Muscle of leg (tissue), 3 donors: ENCODE measurements at regions not wholly inside any gene's neighbourhood (a gene's known extent, or its start where the extent isn't known, plus 50 kb on each side); places are given as distances from the start of the nearest gene placed in this dataset.

Experiments
- DNase-seq: peaks from one replicate; pipeline ENCODE4 v3.0.0; 2013
- H3K27ac ChIP-seq: one replicate; pipeline ENCODE4 v1.5.1; 2013; ENCODE audit warnings: mild to moderate bottlenecking, low read length, control low read depth
- H3K27me3 ChIP-seq: one replicate; pipeline ENCODE4 v1.6.1; 2013; ENCODE audit warnings: low read length; ENCODE audit not compliant: control insufficient read depth, insufficient read depth
- H3K36me3 ChIP-seq: one replicate; pipeline ENCODE4 v1.6.1; 2013; ENCODE audit warnings: low read length; ENCODE audit not compliant: control insufficient read depth, insufficient read depth
- H3K4me1 ChIP-seq: one replicate; pipeline ENCODE4 v1.6.1; 2013; ENCODE audit warnings: low read length; ENCODE audit not compliant: control insufficient read depth, insufficient read depth
- H3K4me3 ChIP-seq: one replicate; pipeline ENCODE4 v1.5.1; 2013; ENCODE audit warnings: low read length, control low read depth
- H3K9me3 ChIP-seq: replicated peaks from 2 replicates; pipeline ENCODE4 v1.6.1; 2013; ENCODE audit warnings: low read depth, low read length; ENCODE audit not compliant: control insufficient read depth
- WGBS: methylation state at CpG from one replicate; pipeline ENCODE4 v1.1.5; 2013; ENCODE audit warnings: missing lambda C conversion rate; ENCODE audit not compliant: insufficient coverage; 5-methylcytosine and 5-hydroxymethylcytosine counted together

DNA sequence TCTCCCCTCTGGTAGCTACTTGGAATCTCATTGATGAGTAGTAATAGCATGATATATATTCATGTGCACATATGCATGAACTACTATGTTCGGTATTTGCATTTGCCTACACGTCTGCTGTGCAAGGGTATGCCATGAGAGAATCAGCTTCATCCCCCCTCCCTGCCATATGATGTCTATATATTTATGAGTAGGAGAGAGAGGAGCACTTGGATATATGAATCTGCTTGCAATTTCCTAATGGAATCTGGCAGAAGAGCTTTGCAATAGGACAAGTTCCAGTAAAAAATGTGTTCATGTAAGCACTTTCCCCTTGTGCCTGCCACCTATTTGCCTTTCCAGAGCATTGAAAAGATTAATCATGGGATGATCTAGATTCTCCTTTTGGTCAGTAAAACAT, 76.2 kb upstream of the BACH2 start:
- H3K27ac ChIP-seq = no peak overlapping the region
- no CpG with 5 or more reads among the region's 2 CpGs for WGBS
- no peaks in the 10 kb centered on the region for H3K27me3 ChIP-seq
- H3K4me3 ChIP-seq = no peak overlapping the region
- H3K9me3 ChIP-seq = no peaks in the 10 kb centered on the region
- H3K36me3 ChIP-seq = no peaks in the 10 kb centered on the region
- H3K4me1 ChIP-seq = peaks cover 11% of the 10 kb centered on the region
- peak; percentile 59 for DNase-seq

DNA sequence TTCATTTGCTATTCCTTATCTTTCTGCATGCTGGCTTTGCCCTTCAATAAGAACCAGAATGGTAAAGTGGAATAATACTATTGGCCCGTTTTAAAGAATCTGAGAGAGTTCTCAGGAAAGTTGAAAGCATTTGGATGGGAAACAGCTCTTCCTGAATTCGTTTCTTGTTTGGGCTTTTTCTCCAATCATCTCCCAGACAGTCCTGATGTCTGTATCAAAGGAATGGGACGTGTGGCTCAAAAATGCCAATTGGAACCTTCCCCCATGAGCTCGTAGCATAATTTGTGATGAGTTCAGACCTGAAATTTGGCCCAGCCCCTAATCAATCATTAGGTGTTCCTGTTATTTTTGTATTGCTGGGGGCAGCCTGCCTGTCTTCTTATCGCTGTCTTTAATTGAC, 75.8 kb upstream of the BACH2 start:
- no peaks in the 10 kb centered on the region for H3K27me3 ChIP-seq
- no peak for DNase-seq
- H3K4me3 ChIP-seq = no peak overlapping the region
- H3K27ac ChIP-seq = no peak overlapping the region
- no peaks in the 10 kb centered on the region for H3K36me3 ChIP-seq
- peaks cover 11% of the 10 kb centered on the region for H3K4me1 ChIP-seq
- no CpG with 5 or more reads among the region's 5 CpGs for WGBS
- no peaks in the 10 kb centered on the region for H3K9me3 ChIP-seq

- peaks cover 4% of the 10 kb centered on the region for H3K4me1 ChIP-seq
- DNase-seq = no peak
- H3K9me3 ChIP-seq = no peaks in the 10 kb centered on the region
- no peak overlapping the region for H3K27ac ChIP-seq
- no peak overlapping the region for H3K4me3 ChIP-seq
- no CpG with 5 or more reads among the region's 1 CpG for WGBS
- H3K27me3 ChIP-seq = no peaks in the 10 kb centered on the region
- no peaks in the 10 kb centered on the region for H3K36me3 ChIP-seq
Observed at GRCh38 chr6:90370493-90370959, 73.9 kb upstream of the BACH2 start.

DNA sequence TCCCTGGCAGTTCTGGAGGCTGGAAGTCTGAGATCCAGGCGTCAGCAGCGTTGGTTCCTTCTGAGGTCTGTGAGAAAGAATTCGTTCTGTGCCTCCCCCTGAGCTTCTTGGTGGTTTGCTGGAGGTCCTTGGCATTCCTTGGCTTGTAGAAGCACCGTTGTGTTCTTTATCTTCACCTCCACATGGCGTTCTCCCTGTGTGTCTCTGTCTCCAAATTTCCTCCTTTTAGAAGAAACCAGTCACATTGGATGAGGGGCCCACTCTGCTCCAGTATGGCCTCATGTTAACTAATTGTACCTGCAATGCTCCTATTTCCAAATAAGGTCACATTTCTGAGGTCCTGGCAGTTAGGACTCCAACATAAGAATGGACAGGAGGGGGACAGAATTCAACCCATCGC, 73.0 kb upstream of the BACH2 start:
- Histone ChIP-seq H3K4me3 (no peak overlapping the region), H3K9me3 (no peaks in the 10 kb centered on the region), H3K4me1 (peaks cover 4% of the 10 kb centered on the region), H3K27me3 (no peaks in the 10 kb centered on the region), H3K36me3 (no peaks in the 10 kb centered on the region), H3K27ac (peak overlapping the region; percentile 84)
- 67% methylated on average over 1 of the region's 6 CpGs for WGBS
- no peak for DNase-seq

- peaks cover 4% of the 10 kb centered on the region for H3K4me1 ChIP-seq
- H3K27ac ChIP-seq = peak overlapping the region; percentile 84
- no peaks in the 10 kb centered on the region for H3K36me3 ChIP-seq
- 11% methylated on average over 3 of the region's 9 CpGs for WGBS
- no peaks in the 10 kb centered on the region for H3K9me3 ChIP-seq
- no peaks in the 10 kb centered on the region for H3K27me3 ChIP-seq
- H3K4me3 ChIP-seq = no peak overlapping the region
- peak; percentile 98 for DNase-seq
Observed at GRCh38 chr6:90369024-90369519, 72.4 kb upstream of the BACH2 start.

DNA sequence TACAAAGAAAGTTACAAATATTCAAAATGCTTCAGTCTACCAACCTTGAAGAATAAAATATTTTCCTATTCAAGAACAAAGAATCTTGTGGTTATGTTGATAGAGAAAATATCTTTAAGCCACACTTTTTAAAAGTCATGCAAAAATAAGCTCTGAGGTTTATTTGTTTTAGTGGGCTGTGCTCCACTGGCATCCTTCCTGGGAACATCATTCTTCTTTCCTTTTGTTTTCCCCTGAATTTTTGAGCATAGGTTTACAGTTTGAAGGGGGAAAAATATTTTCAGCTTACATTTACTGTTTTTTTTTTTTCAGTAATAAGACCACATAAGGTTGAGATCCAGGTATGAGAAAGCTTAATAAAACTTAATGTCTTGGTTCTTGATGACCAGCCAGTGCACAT, 72.0 kb upstream of the BACH2 start:
- Histone ChIP-seq H3K9me3 (no peaks in the 10 kb centered on the region), H3K4me1 (peaks cover 4% of the 10 kb centered on the region), H3K27me3 (no peaks in the 10 kb centered on the region), H3K36me3 (no peaks in the 10 kb centered on the region), H3K4me3 (no peak overlapping the region), H3K27ac (peak overlapping the region; percentile 84)
- peak; percentile 72 for DNase-seq

- H3K4me1 ChIP-seq = peaks cover 4% of the 10 kb centered on the region
- H3K27ac ChIP-seq = no peak overlapping the region
- no peak for DNase-seq
- no peaks in the 10 kb centered on the region for H3K36me3 ChIP-seq
- H3K4me3 ChIP-seq = no peak overlapping the region
- no peaks in the 10 kb centered on the region for H3K9me3 ChIP-seq
- no peaks in the 10 kb centered on the region for H3K27me3 ChIP-seq
- WGBS = 60% methylated on average over 1 of the region's 3 CpGs
Observed at GRCh38 chr6:90368001-90368400, 71.4 kb upstream of the BACH2 start.

- H3K9me3 ChIP-seq = no peaks in the 10 kb centered on the region
- H3K27ac ChIP-seq = no peak overlapping the region
- H3K36me3 ChIP-seq = no peaks in the 10 kb centered on the region
- H3K4me3 ChIP-seq = no peak overlapping the region
- no peaks in the 10 kb centered on the region for H3K27me3 ChIP-seq
- WGBS = 60% methylated on average over 3 of the region's 7 CpGs
- DNase-seq = no peak
- peaks cover 6% of the 10 kb centered on the region for H3K4me1 ChIP-seq
Observed at GRCh38 chr6:90365565-90366219, 69.0 kb upstream of the BACH2 start.

GRCh38 chr6:90365002-90365401, 68.4 kb upstream of the BACH2 start:
- DNase-seq = no peak
- H3K9me3 ChIP-seq = no peaks in the 10 kb centered on the region
- no peaks in the 10 kb centered on the region for H3K27me3 ChIP-seq
- H3K27ac ChIP-seq = no peak overlapping the region
- H3K4me1 ChIP-seq = peaks cover 6% of the 10 kb centered on the region
- H3K36me3 ChIP-seq = no peaks in the 10 kb centered on the region
- WGBS = no CpG with 5 or more reads among the region's 5 CpGs
- H3K4me3 ChIP-seq = no peak overlapping the region

- Histone ChIP-seq H3K4me1 (peaks cover 2% of the 10 kb centered on the region), H3K27me3 (no peaks in the 10 kb centered on the region), H3K9me3 (no peaks in the 10 kb centered on the region), H3K27ac (no peak overlapping the region), H3K4me3 (no peak overlapping the region), H3K36me3 (no peaks in the 10 kb centered on the region)
- no peak for DNase-seq
- WGBS = 0% methylated on average over 1 of the region's 5 CpGs
Observed at GRCh38 chr6:90364286-90364685, 67.6 kb upstream of the BACH2 start.

DNA sequence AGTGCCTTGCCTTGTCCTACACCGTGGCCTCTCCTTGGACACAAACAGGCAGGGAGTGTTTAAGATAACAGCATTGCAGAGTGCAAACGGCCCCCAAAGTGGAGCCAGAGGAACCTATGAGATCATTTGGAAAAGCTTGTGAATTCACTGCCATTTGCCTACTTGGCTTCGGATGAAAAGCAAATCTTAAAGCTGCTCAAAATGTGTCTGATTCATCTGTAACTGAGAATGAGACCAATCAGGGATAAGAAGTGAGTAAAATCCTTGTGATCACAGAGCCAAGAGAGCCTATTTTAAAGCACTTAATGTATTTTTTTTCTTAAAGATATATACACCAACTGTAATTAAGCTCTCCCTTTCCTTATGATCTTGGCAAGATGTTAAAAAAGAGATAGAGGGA, 65.7 kb upstream of the BACH2 start:
- 4% methylated on average over 3 of the region's 3 CpGs for WGBS

More for the DNA sequence above, 65.7 kb upstream of the BACH2 start:
- peak; percentile 79 for DNase-seq
- H3K4me1 ChIP-seq = peaks cover 2% of the 10 kb centered on the region
- no peaks in the 10 kb centered on the region for H3K9me3 ChIP-seq
- H3K27me3 ChIP-seq = no peaks in the 10 kb centered on the region
- no peaks in the 10 kb centered on the region for H3K36me3 ChIP-seq
- no peak overlapping the region for H3K4me3 ChIP-seq
- no peak overlapping the region for H3K27ac ChIP-seq
